ENCODE measurements at regions not wholly inside any gene's neighbourhood (a gene's known extent, or its start where the extent isn't known, plus 50 kb on each side); places are given as distances from the start of the nearest gene placed in this dataset.

- TF ChIP-seq CTCF (IDR thresholded peaks at IDR 0.05) (no peak), POLR2AphosphoS5 (IDR thresholded peaks at IDR 0.05) (no peak), POLR2A (IDR thresholded peaks at IDR 0.05; ENCODE audit: low read depth) (no peak)
Measured at GRCh38 chr3:148238421-148238821, 459.3 kb upstream of the AGTR1 start.
